H1 (cell line): ENCODE measurements at regions not wholly inside any gene's neighbourhood (a gene's known extent, or its start where the extent isn't known, plus 50 kb on each side); places are given as distances from the start of the nearest gene placed in this dataset.

Source experiments
- CREB1 ChIP-seq: IDR thresholded peaks from 2 replicates; pipeline ENCODE4 v1.6.1; 2012; ENCODE audit warnings: inconsistent platforms
- EZH2 ChIP-seq: fragments of 200-600 bp; sonication (generic); IDR thresholded peaks from 2 replicates; pipeline ENCODE4 v1.7.1; 2012; ENCODE audit warnings: low read depth, mild to moderate bottlenecking, moderate library complexity, low read length, inconsistent platforms; ENCODE audit not compliant: severe bottlenecking
- TF ChIP-seq, protein P1 (sequence below): fragments of 300-600 bp; sonication (generic); IDR thresholded peaks from 2 replicates; pipeline ENCODE4 v1.7.1; 2012; ENCODE audit warnings: low read length, moderate library complexity, mild to moderate bottlenecking, inconsistent platforms; ENCODE audit not compliant: insufficient replicate concordance
- TF ChIP-seq, protein P2 (sequence below): IDR thresholded peaks from 2 replicates; pipeline ENCODE4 v1.6.1; 2012; ENCODE audit warnings: low read length, inconsistent platforms

DNA sequence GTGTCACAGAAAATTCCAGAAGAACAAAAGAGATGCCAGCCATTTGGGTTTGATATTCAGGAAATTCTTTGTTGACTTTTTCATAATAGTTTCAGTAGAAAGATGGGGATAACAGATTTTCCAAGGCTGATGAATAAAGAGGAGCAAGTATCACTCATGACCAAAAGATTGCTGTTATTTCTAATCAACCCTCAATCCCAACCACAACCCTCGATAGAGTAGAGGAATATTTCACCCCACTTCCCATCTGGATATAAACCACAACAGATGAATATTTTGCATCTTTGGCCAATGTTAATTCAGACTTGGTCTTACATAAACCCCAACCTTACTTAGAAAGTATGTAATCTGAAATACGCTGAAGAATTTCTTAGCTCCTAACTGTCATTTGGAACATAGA, 232.4 kb downstream of the SEC16B start (continued):
- TF ChIP-seq, protein P1, sequence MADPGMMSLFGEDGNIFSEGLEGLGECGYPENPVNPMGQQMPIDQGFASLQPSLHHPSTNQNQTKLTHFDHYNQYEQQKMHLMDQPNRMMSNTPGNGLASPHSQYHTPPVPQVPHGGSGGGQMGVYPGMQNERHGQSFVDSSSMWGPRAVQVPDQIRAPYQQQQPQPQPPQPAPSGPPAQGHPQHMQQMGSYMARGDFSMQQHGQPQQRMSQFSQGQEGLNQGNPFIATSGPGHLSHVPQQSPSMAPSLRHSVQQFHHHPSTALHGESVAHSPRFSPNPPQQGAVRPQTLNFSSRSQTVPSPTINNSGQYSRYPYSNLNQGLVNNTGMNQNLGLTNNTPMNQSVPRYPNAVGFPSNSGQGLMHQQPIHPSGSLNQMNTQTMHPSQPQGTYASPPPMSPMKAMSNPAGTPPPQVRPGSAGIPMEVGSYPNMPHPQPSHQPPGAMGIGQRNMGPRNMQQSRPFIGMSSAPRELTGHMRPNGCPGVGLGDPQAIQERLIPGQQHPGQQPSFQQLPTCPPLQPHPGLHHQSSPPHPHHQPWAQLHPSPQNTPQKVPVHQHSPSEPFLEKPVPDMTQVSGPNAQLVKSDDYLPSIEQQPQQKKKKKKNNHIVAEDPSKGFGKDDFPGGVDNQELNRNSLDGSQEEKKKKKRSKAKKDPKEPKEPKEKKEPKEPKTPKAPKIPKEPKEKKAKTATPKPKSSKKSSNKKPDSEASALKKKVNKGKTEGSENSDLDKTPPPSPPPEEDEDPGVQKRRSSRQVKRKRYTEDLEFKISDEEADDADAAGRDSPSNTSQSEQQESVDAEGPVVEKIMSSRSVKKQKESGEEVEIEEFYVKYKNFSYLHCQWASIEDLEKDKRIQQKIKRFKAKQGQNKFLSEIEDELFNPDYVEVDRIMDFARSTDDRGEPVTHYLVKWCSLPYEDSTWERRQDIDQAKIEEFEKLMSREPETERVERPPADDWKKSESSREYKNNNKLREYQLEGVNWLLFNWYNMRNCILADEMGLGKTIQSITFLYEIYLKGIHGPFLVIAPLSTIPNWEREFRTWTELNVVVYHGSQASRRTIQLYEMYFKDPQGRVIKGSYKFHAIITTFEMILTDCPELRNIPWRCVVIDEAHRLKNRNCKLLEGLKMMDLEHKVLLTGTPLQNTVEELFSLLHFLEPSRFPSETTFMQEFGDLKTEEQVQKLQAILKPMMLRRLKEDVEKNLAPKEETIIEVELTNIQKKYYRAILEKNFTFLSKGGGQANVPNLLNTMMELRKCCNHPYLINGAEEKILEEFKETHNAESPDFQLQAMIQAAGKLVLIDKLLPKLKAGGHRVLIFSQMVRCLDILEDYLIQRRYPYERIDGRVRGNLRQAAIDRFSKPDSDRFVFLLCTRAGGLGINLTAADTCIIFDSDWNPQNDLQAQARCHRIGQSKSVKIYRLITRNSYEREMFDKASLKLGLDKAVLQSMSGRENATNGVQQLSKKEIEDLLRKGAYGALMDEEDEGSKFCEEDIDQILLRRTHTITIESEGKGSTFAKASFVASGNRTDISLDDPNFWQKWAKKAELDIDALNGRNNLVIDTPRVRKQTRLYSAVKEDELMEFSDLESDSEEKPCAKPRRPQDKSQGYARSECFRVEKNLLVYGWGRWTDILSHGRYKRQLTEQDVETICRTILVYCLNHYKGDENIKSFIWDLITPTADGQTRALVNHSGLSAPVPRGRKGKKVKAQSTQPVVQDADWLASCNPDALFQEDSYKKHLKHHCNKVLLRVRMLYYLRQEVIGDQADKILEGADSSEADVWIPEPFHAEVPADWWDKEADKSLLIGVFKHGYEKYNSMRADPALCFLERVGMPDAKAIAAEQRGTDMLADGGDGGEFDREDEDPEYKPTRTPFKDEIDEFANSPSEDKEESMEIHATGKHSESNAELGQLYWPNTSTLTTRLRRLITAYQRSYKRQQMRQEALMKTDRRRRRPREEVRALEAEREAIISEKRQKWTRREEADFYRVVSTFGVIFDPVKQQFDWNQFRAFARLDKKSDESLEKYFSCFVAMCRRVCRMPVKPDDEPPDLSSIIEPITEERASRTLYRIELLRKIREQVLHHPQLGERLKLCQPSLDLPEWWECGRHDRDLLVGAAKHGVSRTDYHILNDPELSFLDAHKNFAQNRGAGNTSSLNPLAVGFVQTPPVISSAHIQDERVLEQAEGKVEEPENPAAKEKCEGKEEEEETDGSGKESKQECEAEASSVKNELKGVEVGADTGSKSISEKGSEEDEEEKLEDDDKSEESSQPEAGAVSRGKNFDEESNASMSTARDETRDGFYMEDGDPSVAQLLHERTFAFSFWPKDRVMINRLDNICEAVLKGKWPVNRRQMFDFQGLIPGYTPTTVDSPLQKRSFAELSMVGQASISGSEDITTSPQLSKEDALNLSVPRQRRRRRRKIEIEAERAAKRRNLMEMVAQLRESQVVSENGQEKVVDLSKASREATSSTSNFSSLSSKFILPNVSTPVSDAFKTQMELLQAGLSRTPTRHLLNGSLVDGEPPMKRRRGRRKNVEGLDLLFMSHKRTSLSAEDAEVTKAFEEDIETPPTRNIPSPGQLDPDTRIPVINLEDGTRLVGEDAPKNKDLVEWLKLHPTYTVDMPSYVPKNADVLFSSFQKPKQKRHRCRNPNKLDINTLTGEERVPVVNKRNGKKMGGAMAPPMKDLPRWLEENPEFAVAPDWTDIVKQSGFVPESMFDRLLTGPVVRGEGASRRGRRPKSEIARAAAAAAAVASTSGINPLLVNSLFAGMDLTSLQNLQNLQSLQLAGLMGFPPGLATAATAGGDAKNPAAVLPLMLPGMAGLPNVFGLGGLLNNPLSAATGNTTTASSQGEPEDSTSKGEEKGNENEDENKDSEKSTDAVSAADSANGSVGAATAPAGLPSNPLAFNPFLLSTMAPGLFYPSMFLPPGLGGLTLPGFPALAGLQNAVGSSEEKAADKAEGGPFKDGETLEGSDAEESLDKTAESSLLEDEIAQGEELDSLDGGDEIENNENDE: no peak
- no peak for TF ChIP-seq EZH2
- TF ChIP-seq, protein P2, sequence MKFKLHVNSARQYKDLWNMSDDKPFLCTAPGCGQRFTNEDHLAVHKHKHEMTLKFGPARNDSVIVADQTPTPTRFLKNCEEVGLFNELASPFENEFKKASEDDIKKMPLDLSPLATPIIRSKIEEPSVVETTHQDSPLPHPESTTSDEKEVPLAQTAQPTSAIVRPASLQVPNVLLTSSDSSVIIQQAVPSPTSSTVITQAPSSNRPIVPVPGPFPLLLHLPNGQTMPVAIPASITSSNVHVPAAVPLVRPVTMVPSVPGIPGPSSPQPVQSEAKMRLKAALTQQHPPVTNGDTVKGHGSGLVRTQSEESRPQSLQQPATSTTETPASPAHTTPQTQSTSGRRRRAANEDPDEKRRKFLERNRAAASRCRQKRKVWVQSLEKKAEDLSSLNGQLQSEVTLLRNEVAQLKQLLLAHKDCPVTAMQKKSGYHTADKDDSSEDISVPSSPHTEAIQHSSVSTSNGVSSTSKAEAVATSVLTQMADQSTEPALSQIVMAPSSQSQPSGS: no peak
- no peak for TF ChIP-seq CREB1
